ENCODE measurements at regions not wholly inside any gene's neighbourhood (a gene's known extent, or its start where the extent isn't known, plus 50 kb on each side); places are given as distances from the start of the nearest gene placed in this dataset.

DNA sequence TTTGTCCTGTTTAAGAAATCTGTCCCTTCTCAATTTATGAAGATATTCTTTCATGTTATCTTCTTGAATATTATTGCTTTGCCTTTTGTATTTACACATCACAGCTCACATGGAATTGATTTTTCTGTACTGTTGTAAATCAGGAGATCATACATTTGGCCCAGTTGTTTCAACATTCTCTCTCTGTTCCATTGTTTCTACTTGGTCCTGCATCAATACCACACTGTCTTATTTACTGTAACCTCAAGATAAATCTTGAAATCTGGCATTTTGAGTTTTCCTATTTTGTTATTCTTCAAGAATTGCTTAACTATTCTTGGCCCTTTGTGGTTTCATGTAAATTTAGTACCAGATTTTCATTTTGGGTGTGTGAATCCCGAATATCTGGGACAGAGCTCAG lies 121.7 kb upstream of the CCN2 start:
- no peak overlapping the region for H3K4me3 ChIP-seq
- no peak overlapping the region for H3K27ac ChIP-seq
- peak in 2 of 8 experiments; percentile 42 to 48 for ATAC-seq (replicated peaks in 6 of 8)
- peaks cover 2 to 6% of the 10 kb centered on the region in 2 donors for H3K4me1 ChIP-seq (replicated peaks in 1 of 2)
- 0 to 92% (median 76%) methylated on average over 1 of the region's 1 CpG; no CpG with 5 or more reads in 2 of the 10 experiments for WGBS, 10 experiments
- in situ Hi-C loops (cut with MboI; ENCODE audit: low pct_unique_long_range_greater_than_20kb in 2 of 9, low sequenced_read_pairs in 9 of 9, unreplicated experiment in 9 of 9), result no loop called here

DNA sequence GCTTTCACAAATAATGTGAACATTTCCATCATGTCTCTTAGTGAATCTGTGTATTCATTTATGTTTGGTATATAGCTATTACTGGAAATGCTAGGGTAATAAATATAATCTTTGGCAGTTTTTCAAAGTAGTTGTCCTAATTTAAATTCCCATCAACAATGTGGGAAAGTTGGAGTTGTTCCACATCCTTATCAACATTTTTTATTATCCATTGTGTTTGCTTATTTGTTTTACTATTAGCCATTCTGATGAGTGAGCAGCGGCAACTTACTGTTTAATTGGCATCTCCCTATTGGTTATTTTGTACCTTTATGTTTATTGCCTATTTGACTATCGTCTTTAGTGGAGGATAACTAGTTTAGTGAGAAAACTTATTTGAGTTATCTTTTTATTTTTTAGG lies 121.1 kb upstream of the CCN2 start:
- in situ Hi-C loops (cut with MboI; ENCODE audit: low pct_unique_long_range_greater_than_20kb in 2 of 9, low sequenced_read_pairs in 9 of 9, unreplicated experiment in 9 of 9), result no loop called here
- ATAC-seq (replicated peaks in 6 of 8), result no peak
- WGBS, 10 experiments, result 46 to 100% (median 88%) methylated on average over 1 to 2 of the region's 2 CpGs

DNA sequence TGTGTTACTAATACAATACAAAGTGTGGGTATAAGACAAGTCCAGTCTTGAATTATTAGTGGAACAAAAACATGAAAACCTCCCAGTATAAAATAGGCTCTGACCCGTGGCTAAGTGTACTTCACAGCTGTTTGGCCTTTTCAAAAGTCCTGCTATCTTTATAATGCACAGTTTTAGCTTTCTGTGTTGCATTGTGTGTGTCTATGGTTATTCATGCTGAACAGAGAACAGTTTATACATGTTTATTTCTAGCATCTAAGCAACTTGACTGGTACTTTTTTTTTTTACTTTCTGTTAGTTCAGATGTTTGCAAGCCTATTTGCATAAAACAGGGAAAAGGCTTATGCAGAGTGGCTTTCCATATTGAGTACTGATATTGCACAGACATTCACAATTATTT lies 119.2 kb upstream of the CCN2 start:
- in situ Hi-C loops (cut with MboI; ENCODE audit: low pct_unique_long_range_greater_than_20kb in 2 of 9, low sequenced_read_pairs in 9 of 9, unreplicated experiment in 9 of 9), result no loop called here
- 0 to 50% (median 27%) methylated on average over 1 of the region's 1 CpG; no CpG with 5 or more reads in 1 of the 10 experiments for WGBS, 10 experiments
- peak; percentile 49 to 96 (median 86) for ATAC-seq (replicated peaks in 6 of 8)

More for the DNA sequence above, 121.1 kb upstream of the CCN2 start:
- H3K4me3 ChIP-seq, result no peak overlapping the region
- H3K27ac ChIP-seq, result no peak overlapping the region
- H3K4me1 ChIP-seq (replicated peaks in 1 of 2), result peaks cover 5 to 6% of the 10 kb centered on the region in 2 donors

DNA sequence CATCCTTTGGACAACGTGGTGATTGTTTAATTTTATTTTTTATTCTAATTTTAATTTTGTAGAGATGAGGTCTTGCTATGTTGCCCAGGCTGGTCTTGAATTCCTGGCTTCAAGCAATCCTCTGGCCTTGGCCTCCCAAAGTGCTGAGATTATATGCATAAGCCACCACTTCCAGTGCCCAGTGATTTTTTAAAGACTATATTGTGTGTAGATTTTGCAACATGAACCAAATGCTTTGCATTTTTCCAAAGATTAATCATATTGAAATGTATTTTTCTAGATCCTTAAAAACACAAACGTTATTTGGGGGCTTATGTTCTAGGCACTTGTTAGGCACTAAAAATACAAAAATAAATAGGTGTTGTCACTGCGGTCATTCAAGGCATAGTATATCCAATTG lies 117.6 kb upstream of the CCN2 start:
- Histone ChIP-seq H3K4me1 (replicated peaks in 1 of 2) (peaks cover 5 to 6% of the 10 kb centered on the region in 2 donors), H3K27ac (no peak overlapping the region), H3K4me3 (no peak overlapping the region)
- in situ Hi-C loops (cut with MboI; ENCODE audit: low pct_unique_long_range_greater_than_20kb in 2 of 9, low sequenced_read_pairs in 9 of 9, unreplicated experiment in 9 of 9), result no loop called here
- WGBS, 10 experiments, result 33 to 100% (median 81%) methylated on average over 1 to 3 of the region's 3 CpGs; no CpG with 5 or more reads in 1 of the 10 experiments
- no peak for ATAC-seq (replicated peaks in 6 of 8)

More for the DNA sequence above, 119.2 kb upstream of the CCN2 start:
- H3K27ac ChIP-seq, result no peak overlapping the region
- H3K4me3 ChIP-seq, result no peak overlapping the region
- H3K4me1 ChIP-seq (replicated peaks in 1 of 2), result peaks cover 5 to 6% of the 10 kb centered on the region in 2 donors

DNA sequence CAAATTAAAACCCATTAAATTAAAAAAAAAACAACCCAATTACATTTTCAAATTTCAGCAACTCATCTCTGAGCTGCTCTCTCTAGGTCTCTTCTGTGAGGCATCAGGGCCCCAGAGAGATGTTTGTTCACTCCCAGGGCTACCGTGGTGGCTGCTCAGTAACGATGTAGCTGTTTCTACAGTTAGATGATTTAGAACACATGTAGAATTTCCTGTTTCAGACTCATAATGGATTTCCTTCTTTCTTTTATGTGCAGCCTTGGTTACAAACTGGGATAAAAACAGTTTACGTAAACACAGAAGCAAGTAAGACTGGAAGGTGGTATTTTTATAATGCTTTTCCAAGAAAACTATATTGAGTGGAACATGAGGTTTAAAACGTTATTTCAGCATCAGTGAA lies 116.1 kb upstream of the CCN2 start:
- peaks cover 4 to 5% of the 10 kb centered on the region in 2 donors for H3K4me1 ChIP-seq (replicated peaks in 1 of 2)
- no peak overlapping the region for H3K4me3 ChIP-seq
- 21 to 100% (median 80%) methylated on average over 1 to 4 of the region's 4 CpGs; no CpG with 5 or more reads in 3 of the 10 experiments for WGBS, 10 experiments
- in situ Hi-C loops (cut with MboI; ENCODE audit: low pct_unique_long_range_greater_than_20kb in 2 of 9, low sequenced_read_pairs in 9 of 9, unreplicated experiment in 9 of 9), result no loop called here
- peak in 3 of 8 experiments; percentile 68 to 96 (median 72) for ATAC-seq (replicated peaks in 6 of 8)
- no peak overlapping the region for H3K27ac ChIP-seq

DNA sequence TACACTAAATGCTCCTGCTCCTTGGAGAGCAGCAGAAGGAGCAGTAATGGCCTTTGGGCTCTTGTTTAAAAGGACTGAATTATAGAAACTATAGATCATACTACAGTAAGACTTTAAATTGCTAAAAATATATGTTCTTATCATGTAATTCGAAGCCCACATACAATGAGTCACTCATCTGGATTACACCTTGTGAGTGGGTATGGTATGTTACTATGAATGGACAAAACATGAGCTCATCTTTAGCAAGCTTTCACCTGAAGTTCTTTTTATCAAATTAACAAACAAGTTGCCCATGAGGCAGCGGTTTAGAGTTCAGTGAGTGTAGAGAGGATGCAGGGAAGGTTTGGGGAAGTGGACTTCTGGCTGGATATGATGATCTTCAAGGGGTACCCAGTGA lies 114.4 kb upstream of the CCN2 start:
- WGBS, 10 experiments, result 65 to 100% (median 83%) methylated on average over 1 to 2 of the region's 2 CpGs; no CpG with 5 or more reads in 3 of the 10 experiments
- ATAC-seq (replicated peaks in 6 of 8), result no peak
- peaks cover 2 to 13% of the 10 kb centered on the region in 2 donors for H3K4me1 ChIP-seq (replicated peaks in 1 of 2)
- in situ Hi-C loops (cut with MboI; ENCODE audit: low pct_unique_long_range_greater_than_20kb in 2 of 9, low sequenced_read_pairs in 9 of 9, unreplicated experiment in 9 of 9), result no loop called here
- H3K27ac ChIP-seq, result no peak overlapping the region
- no peak overlapping the region for H3K4me3 ChIP-seq

DNA sequence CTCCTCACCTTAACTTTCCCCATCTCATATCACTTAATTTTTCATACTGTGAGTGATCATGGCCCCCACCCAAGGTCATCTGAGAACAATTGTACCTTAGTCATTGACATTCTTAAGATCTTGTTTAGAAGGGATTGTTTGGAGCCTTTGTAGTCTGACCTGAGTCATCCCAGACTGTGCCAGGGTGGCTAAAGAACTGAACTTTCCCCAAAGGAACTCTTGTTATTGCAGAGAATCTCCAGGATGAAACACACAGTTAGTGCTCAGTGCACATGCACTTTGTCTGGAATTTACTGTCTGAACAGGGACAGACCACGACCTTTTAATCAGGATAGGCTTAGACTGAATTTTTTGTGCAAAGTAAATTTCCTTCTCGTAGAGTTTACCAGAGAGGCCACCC lies 112.6 kb upstream of the CCN2 start:
- in situ Hi-C loops (cut with MboI; ENCODE audit: low pct_unique_long_range_greater_than_20kb in 2 of 9, low sequenced_read_pairs in 9 of 9, unreplicated experiment in 9 of 9), result no loop called here
- Histone ChIP-seq H3K4me3 (no peak overlapping the region), H3K4me1 (replicated peaks in 1 of 2) (peaks cover 0 to 13% of the 10 kb centered on the region in 2 donors), H3K27ac (no peak overlapping the region)
- 0 to 100% (median 43%) methylated on average over 1 to 2 of the region's 2 CpGs; no CpG with 5 or more reads in 2 of the 10 experiments for WGBS, 10 experiments
- ATAC-seq (replicated peaks in 6 of 8), result peak in 1 of 8 experiments; percentile 36

DNA sequence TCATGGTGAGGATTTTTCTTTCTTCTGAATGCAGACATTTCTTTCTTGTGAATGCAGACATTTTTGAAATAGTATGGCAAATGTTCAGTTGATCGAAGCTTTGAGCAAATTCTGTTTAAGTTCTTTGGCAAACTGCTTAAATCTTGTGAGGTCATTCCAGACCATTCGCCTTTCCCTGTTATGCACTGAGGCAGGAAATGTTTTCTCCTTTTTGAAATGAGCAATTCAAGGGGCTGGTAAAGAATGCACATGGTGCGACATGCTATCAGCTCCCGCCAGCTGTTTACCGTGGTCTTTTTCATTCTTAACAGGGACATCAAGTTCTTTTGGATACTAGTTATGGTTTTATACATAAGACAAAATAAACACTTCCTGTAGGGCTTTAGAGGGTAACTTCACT lies 112.0 kb upstream of the CCN2 start:
- in situ Hi-C loops (cut with MboI; ENCODE audit: low pct_unique_long_range_greater_than_20kb in 2 of 9, low sequenced_read_pairs in 9 of 9, unreplicated experiment in 9 of 9), result no loop called here
- WGBS, 10 experiments, result 38 to 100% (median 86%) methylated on average over 1 to 5 of the region's 5 CpGs
- no peak for ATAC-seq (replicated peaks in 6 of 8)
- no peak overlapping the region for H3K27ac ChIP-seq
- peaks cover 0 to 13% of the 10 kb centered on the region in 2 donors for H3K4me1 ChIP-seq (replicated peaks in 1 of 2)
- no peak overlapping the region for H3K4me3 ChIP-seq

DNA sequence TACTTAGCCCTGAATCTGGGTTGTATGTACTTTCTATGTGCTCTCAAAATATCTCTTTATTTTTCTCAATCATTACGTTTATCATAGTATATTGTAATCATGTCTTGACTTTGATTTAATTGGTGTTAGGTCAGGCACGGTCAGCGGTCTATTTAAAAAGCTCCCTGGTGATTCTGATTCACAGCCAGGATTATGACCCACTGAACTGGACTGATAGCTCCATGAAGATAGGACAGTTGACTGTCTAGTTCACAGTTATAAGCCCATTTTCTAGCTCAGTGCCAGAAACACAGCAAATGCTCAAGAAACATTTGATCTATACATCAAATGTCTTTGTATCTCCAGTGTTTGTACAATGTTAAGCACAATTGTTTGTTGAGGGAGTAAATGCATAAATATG lies 111.5 kb upstream of the CCN2 start:
- H3K4me1 ChIP-seq (replicated peaks in 1 of 2), result peaks cover 0 to 9% of the 10 kb centered on the region in 2 donors
- in situ Hi-C loops (cut with MboI; ENCODE audit: low pct_unique_long_range_greater_than_20kb in 2 of 9, low sequenced_read_pairs in 9 of 9, unreplicated experiment in 9 of 9), result no loop called here
- ATAC-seq (replicated peaks in 6 of 8), result no peak
- H3K27ac ChIP-seq, result no peak overlapping the region
- 49 to 100% (median 92%) methylated on average over 1 to 3 of the region's 3 CpGs; no CpG with 5 or more reads in 1 of the 10 experiments for WGBS, 10 experiments
- no peak overlapping the region for H3K4me3 ChIP-seq

DNA sequence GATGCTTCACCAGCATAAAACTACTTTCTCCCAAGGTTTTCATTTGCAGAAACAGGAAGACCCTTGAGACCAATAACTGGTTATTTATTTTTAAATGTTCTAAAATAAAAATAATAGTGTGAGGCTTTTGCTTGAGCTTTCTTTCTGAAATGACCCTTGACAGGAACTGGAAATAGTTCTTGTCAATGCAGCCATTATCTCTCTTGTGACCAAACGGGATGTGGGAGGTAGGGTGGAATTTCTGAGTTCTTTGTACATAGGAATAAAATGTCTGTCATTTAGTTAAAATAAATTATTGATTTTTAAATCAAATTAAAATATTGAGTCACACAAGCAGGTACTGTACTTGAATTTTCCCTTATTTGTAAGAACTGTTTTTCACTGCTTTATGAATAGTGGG lies 110.2 kb upstream of the CCN2 start:
- Histone ChIP-seq H3K27ac (no peak overlapping the region), H3K4me3 (no peak overlapping the region), H3K4me1 (replicated peaks in 1 of 2) (peaks cover 0 to 8% of the 10 kb centered on the region in 2 donors)
- ATAC-seq (replicated peaks in 6 of 8), result no peak
- WGBS, 10 experiments, result 20 to 90% (median 68%) methylated on average over 1 of the region's 1 CpG
- in situ Hi-C loops (cut with MboI; ENCODE audit: low pct_unique_long_range_greater_than_20kb in 2 of 9, low sequenced_read_pairs in 9 of 9, unreplicated experiment in 9 of 9), result no loop called here

DNA sequence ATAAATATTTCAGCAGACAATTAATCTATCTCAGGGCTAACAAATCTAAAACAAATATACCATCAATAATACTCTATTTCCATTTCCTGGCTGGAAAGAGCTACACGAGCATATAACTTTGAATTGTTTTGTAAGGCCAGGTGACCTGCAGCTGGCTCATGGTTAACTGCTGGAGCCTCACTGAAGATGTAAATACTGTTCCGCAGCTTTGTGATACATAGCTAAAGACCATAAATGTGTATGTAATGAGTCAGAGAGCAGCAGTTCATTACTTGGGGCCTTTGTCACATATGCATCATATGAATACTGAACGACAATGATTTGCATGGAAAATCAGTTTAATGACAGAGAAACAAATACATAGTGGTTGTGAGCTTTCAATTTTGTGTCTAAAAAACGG lies 109.4 kb upstream of the CCN2 start:
- WGBS, 10 experiments, result 0 to 86% (median 44%) methylated on average over 2 to 4 of the region's 4 CpGs; no CpG with 5 or more reads in 2 of the 10 experiments
- H3K4me1 ChIP-seq (replicated peaks in 1 of 2), result peaks cover 0 to 8% of the 10 kb centered on the region in 2 donors
- H3K27ac ChIP-seq, result no peak overlapping the region
- H3K4me3 ChIP-seq, result no peak overlapping the region
- in situ Hi-C loops (cut with MboI; ENCODE audit: low pct_unique_long_range_greater_than_20kb in 2 of 9, low sequenced_read_pairs in 9 of 9, unreplicated experiment in 9 of 9), result no loop called here
- peak; percentile 19 to 99 (median 60) for ATAC-seq (replicated peaks in 6 of 8)

DNA sequence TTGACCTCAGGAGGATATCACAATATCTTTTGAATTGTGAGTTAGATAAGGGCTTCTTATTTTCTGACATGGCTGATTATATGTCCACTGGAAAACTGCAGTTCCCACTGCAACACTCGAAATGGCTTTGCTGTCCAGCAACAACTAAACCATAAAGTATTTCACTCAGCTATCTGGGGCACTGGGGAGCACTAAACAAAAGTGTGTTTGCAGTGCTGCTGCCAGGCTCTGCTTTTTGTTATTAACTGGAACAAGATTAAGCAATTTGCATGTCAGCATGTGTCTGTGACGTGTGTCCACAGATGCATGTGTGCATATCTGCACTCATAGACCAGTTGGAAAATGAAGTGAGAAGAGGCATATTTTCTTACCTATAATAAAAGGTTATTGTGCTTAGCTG lies 107.8 kb upstream of the CCN2 start:
- in situ Hi-C loops (cut with MboI; ENCODE audit: low pct_unique_long_range_greater_than_20kb in 2 of 9, low sequenced_read_pairs in 9 of 9, unreplicated experiment in 9 of 9), result no loop called here
- peaks cover 0 to 8% of the 10 kb centered on the region in 2 donors for H3K4me1 ChIP-seq (replicated peaks in 1 of 2)
- no peak overlapping the region for H3K27ac ChIP-seq
- no peak overlapping the region for H3K4me3 ChIP-seq
- WGBS, 10 experiments, result 0 to 100% (median 35%) methylated on average over 1 to 2 of the region's 2 CpGs; no CpG with 5 or more reads in 2 of the 10 experiments
- peak in 1 of 8 experiments; percentile 36 for ATAC-seq (replicated peaks in 6 of 8)

DNA sequence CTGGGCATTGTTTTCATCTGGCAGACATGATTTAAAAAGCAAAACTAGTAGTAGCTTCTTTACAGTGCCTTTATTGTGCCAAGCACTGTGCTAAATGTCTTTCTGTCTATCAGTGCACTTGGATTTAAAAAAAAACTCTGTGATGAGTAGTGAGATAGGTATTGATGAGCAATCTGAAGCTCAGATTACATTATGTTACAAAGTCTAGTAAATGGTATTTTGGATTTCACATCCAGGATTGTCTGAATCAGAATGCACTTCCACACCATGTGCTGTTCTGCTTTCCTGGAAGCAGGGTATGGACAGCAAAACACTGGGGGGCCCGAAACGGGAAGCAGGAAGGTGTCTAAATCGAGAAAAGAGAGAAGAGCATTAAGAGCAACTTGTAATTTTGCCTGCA lies 103.4 kb upstream of the CCN2 start:
- Histone ChIP-seq H3K4me3 (no peak overlapping the region), H3K27ac (no peak overlapping the region), H3K4me1 (replicated peaks in 1 of 2) (no peaks in the 10 kb centered on the region)
- ATAC-seq (replicated peaks in 6 of 8), result peak in 1 of 8 experiments; percentile 61
- 40 to 82% (median 63%) methylated on average over 1 to 3 of the region's 3 CpGs; no CpG with 5 or more reads in 3 of the 10 experiments for WGBS, 10 experiments
- in situ Hi-C loops (cut with MboI; ENCODE audit: low pct_unique_long_range_greater_than_20kb in 2 of 9, low sequenced_read_pairs in 9 of 9, unreplicated experiment in 9 of 9), result no loop called here

DNA sequence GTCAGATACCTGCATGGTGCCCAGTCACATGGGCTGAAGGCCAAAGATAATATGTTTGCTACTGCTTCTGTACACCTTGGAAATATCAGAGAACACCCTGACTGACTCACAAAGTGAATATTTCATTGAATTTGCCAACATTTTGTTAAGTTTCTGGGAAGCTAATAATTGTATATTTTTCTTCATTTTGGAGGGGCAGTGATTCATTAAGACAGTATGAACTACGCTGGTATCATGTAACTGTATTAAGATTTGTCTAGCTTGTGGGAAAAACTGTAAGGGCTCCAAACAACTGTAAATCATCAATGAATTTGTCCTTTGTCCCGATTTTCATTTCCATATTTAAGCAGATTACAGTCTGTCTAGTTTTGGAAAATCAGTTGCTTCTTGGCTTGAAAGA lies 102.3 kb upstream of the CCN2 start:
- Histone ChIP-seq H3K27ac (no peak overlapping the region), H3K4me3 (no peak overlapping the region), H3K4me1 (replicated peaks in 1 of 2) (no peaks in the 10 kb centered on the region)
- in situ Hi-C loops (cut with MboI; ENCODE audit: low pct_unique_long_range_greater_than_20kb in 2 of 9, low sequenced_read_pairs in 9 of 9, unreplicated experiment in 9 of 9), result no loop called here
- 6 to 100% (median 71%) methylated on average over 2 of the region's 2 CpGs; no CpG with 5 or more reads in 1 of the 10 experiments for WGBS, 10 experiments
- ATAC-seq (replicated peaks in 6 of 8), result no peak
